Suprapubic skin (tissue), 4 donors: ENCODE measurements at regions not wholly inside any gene's neighbourhood (a gene's known extent, or its start where the extent isn't known, plus 50 kb on each side); places are given as distances from the start of the nearest gene placed in this dataset.

Experiments
- CTCF ChIP-seq, 2 donors: fragments of 200-600 bp in 1 of 2; fragments of 450-650 bp in 1 of 2; sonication (generic) in 1 of 2; IDR thresholded peaks; one replicate each; pipeline ENCODE4 v1.5.1; 2016 to 2019; ENCODE audit warnings: antibody characterized with exemption in 2 of 2, mild to moderate bottlenecking in 1 of 2, moderate library complexity in 1 of 2
- EP300 ChIP-seq: sonication (generic); formaldehyde crosslinking; IDR thresholded peaks from one replicate; pipeline ENCODE4 v1.6.1; 2017; ENCODE audit warnings: antibody characterized with exemption
- POLR2A ChIP-seq, 2 donors: fragments of 450-650 bp; IDR thresholded peaks; one replicate each; pipeline ENCODE4 v1.6.1; 2017; ENCODE audit warnings: antibody characterized with exemption in 2 of 2, mild to moderate bottlenecking in 2 of 2, moderate library complexity in 2 of 2
- POLR2AphosphoS5 ChIP-seq, 3 donors: sonication (generic); formaldehyde crosslinking; IDR thresholded peaks; one replicate each; pipeline ENCODE4 v1.6.1; 2017; ENCODE audit warnings: antibody characterized with exemption in 3 of 3

DNA sequence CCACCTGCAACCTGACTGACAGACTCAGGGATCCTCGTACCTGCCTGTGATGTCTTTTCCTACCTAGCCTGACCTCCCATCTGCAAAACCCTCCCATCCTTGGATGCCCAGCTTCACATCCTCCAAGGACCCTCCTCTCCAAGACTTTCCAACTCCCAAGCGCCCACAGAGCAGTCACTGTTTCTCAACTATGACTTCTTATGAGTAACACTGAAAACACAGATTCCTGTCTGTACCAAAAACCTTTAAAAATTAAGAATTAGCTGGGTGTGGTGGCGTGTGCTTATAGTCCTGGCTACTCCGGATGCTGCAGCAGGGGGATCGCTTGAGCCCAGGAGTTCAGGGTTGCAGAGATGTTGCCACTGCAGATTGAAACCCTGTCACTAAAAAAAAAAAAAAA, 181.9 kb downstream of the PSMG1 start:
- TF ChIP-seq POLR2AphosphoS5 (IDR thresholded peaks at IDR 0.05) (no peak), CTCF (IDR thresholded peaks at IDR 0.05) (no peak), POLR2A (IDR thresholded peaks at IDR 0.05) (no peak), EP300 (no peak)
